HG03558 (cell line): ENCODE measurements at regions not wholly inside any gene's neighbourhood (a gene's known extent, or its start where the extent isn't known, plus 50 kb on each side); places are given as distances from the start of the nearest gene placed in this dataset.
"Not testable (repeated sequence)": the region's sequence is repeated elsewhere in the genome, so short reads cannot be mapped to it uniquely, and the experiment has no call there.

Experiments used
- ATAC-seq: cut with Tn5 transposase; IDR thresholded peaks from one replicate; pipeline ENCODE4 v1.9.1; 2021; ENCODE audit warnings: moderate number of reproducible peaks; ENCODE audit not compliant: unreplicated experiment; ENCODE audit errors: extremely low read depth

DNA sequence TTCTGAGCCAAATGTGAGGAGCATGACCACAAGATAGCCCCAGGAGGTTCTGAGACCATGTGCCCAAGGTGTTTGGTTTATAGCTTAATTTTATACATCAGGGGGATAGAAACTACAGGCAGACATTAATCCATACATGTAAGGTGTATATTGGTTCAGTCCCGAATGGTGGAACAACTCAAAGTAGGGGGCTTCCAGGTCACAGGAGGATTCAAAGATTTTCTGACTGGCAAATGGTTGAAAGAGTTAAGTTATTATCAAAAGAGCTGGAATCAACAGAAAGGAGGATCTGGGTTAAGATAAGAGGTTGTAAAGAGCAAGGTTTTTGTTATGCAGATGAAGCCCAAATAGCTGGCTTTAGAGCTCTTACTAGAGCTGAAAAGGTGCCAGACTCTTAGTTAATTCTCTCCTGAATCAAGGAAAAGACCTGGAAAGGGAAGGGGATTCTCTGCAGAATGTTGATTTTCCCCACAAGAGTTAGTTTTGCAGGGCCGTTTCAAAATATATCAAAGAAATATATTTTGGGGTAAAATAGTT, 640.0 kb downstream of the IPMK start:
- no peak for ATAC-seq

DNA sequence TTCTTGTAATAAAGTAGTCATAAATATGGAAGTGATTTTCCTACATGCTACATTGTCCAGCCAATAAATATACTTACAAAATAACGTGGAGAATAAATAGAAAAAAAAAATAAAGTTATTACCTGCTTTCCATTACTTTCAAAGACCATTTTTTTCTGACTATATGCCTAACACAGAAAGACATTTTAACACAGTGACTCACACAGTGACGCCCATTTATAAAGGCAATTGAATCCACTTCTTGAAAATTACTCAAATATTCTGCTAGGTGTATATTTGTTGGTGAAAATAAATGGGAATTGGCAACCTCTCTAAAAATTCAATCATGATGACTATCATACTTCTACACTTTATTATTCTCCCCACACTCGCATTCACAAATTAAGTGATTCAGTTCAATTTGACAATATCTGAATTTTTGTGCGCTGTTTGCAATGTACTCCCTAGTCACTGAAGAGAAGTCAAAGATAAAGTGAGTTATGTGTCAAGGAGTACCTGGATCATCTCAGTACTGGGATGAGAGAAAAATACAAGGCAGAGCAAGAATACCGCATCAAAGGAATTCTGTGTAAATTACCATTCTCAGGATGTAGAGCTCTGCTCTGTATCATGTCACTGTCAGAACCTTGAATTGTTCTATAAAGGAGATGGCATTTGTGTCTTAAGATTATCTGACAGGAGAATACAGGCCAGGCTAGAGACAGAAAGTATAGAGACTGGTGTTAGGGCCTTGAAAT, 642.7 kb downstream of the IPMK start:
- ATAC-seq, result no peak

DNA sequence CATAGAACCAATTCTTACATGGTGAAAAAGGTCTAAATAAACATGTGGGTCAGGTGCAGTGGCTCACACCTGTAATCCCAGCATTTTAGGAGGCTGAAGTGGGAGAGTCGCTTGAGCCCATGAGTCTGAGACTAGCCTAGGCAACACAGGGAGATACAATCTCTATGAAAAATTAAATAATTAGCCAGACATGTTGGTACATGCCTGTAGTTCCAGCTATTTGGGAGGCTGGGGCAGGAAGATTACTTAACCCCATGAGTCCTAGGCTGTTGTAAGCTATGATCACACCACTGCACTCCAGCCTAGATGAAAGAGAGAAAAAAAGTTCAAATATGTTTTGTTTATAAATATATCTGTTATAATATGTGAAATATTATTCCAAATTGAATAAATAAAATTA, 643.6 kb downstream of the IPMK start:
- ATAC-seq, result no peak

DNA sequence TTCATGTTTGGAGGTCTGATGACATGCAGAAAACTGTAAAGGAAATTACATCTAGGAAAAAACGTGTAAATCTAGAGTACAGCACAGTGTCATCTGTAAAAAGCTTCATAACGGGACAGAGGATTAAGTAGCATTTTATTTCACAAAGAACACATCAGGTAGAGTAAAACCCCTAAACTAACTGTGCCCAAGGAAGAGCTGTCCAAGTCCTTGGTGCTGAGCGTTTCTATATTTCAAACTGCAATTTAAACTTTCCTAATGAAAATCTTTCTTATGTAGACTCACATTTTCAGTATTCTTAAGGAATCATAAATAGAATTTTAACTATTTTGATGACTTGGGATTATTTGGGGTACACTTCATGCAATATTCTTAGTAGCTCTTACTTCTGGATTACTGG, 646.2 kb downstream of the IPMK start:
- no peak for ATAC-seq

DNA sequence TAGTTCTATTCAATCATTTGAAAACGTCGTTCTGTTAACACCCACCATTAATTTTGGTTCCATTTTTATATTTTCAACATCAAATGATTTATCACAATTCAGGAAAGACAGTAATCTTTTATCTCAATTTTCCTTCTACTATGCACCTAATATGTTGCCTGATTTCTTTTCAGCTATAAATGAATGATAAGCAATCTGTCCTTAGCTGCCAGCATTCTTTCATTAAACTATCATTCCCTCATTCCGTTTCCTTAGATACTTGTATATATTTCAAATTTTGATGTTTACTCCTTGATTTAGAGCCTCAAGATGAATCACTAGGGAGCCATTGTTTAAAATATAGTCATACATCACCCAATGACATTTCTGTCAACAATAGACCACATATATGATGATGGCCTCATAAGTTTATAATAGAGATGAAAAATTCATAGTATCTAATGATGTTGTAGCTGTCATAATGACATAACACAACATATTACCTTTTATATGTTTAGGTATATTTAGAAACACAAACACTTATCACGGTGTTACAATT, 661.7 kb downstream of the IPMK start:
- ATAC-seq, result no peak

- no peak for ATAC-seq
These were observed 668.3 kb downstream of the IPMK start for GRCh38 chr10:57599440-57599839.

GRCh38 chr10:57593983-57594573, 673.6 kb downstream of the IPMK start:
- ATAC-seq, result no peak

DNA sequence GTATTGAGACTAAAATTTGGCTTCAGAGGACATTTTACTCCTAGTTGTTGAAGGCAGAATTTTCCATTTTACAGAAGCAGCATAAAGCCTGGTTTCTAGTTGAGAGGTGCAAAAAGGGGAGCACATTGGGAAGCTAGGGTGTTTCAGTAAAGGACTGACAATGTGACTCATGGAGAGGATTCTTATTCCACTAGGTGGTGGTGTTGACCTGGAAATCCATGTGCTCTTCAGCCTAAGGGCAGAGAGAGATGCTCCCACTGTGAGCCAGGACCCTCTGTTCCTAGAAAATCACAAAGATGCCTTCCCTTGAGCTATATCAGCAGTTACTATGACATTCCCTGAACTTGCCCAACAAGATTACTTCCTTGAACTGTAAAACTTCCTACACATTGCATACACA, 687.8 kb downstream of the IPMK start:
- no peak for ATAC-seq

GRCh38 chr10:57562211-57562610, 705.5 kb downstream of the IPMK start:
- no peak for ATAC-seq

DNA sequence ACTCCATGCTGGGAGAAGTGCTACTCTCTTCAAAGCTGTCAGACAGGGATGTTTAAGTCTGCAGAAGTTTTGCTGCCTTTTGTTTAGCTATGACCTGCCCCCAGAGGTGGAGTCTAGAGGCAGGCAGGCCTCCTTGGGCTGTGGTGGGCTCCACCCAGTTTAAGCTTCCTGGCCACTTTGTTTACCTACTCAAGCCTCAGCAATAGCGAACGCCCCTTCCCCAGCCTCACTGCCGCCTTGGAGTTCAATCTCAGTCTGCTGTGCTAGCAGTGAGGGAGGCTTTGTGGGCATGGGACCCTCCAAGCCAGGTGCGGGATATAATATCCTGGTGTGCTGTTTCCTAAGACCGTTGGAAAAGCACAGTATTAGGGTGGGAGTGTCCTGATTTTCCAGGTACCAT, 715.9 kb downstream of the IPMK start:
- ATAC-seq, result not testable (repeated sequence)

DNA sequence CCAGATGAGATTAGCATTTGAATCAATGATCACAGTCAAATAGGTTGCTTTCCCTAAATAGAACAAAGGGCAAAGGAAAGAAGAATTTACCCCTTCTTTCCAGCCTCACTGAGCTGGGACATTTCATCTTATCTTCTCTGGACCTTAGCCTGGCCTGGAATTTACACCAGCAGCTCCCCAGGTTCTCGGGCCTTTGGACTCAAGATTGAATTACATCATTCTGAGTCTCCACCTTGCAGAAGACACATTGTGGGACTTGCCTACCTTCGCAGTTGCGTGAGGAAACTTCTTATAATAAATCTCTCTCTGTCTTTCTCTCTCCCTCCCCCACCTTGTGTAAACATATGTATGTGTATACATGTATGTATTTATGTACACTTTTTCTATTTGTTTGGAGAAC, 732.4 kb downstream of the IPMK start:
- ATAC-seq, result no peak

DNA sequence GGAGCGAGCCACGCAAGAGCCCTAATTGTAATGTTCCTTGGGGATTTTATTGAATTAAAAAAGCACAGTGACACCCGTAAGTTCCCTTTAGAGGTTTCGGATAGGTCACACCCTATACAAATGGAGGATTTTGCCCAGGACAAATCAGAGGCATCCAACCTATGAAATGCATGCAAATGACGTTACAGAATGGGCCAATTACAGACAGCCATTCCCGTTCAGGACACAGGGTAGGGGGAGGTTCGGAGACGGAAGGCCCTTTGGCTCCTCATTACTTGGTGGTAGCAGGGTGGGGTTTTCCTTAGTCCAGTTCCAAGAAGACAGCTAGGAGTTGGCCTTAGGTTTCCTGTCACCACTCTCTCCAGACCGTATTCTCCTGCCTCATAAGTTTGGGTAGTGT, 754.1 kb downstream of the IPMK start:
- ATAC-seq, result no peak

- ATAC-seq, result no peak
These were observed 759.9 kb downstream of the IPMK start for GRCh38 chr10:57507788-57508187.

DNA sequence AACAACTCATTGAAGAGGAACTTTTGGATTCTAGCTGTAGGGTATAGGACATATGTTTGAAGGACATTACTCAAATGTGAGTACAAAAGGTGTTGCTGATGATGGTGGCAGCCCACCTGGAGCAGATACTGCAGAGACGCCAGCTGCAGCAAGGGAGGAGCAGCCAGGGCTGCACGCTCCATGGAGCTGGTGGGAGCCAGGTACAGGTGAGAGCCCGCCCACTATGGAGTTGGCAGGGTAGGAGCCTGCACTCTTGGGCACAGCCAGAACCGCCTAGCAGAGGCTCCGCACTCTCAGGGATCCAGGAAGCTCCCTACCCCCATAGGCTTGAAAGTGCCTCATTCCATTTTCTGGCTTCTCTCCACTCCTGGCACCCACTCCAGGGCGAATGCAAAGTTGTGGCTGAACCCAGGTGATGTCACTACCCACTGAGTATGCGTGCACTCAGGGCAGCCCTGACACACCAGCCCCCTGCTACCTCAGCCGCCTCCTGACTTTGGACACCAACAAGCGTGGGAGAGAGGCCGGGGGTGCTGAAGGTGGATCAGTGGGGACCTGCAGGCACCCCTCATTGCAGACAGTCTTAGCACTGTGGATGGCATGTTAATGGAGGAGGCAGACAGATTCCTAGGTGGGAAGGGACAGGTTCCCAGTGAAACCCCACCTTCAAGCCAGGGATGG, 761.1 kb downstream of the IPMK start:
- ATAC-seq, result no peak

GRCh38 chr10:57494486-57494885, 773.2 kb downstream of the IPMK start:
- no peak for ATAC-seq

- ATAC-seq, result no peak
These were observed 785.4 kb downstream of the IPMK start for GRCh38 chr10:57482259-57482658.

DNA sequence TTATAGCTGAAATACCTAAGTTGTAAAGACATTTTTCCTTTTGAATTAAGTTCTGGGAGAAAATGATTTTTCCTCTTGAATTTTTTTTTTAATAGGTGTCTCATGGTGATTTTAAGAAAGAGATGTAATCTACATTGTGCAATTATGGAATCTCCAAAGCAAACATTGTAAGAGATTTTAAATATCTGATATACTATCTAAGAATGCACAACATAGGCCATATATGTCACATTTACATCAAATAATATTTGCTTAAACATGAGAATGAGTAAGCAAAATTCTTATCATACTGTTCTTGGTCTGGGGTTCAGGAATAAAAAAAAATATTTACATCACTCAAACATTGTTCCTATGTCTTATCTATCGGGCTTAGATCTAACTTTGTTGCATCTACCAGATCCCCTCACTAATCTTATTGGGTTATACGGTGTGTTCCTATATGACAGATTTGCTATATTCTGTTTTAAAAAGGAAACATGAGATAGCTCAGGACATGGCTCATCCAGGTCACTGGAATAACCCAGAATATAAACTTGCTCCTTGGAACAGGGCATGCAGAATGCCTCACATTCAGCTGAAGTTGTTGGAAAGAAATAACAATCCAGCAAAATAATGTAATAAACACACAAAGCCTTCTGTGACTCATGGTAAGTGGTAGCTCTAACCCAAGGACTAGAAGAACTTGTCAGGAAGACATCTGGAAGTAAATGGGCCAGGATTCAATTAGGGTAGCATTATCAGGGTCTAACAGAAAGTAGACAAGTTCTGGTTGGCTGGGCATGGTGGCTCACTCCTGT, 794.7 kb downstream of the IPMK start:
- ATAC-seq, result no peak

GRCh38 chr10:57468894-57469432, 798.7 kb downstream of the IPMK start:
- no peak for ATAC-seq

- no peak for ATAC-seq
These were observed 802.5 kb downstream of the IPMK start for GRCh38 chr10:57465155-57465554.

GRCh38 chr10:57460540-57460939, 807.2 kb downstream of the IPMK start:
- no peak for ATAC-seq
